ENCODE measurements at regions not wholly inside any gene's neighbourhood (a gene's known extent, or its start where the extent isn't known, plus 50 kb on each side); places are given as distances from the start of the nearest gene placed in this dataset.

DNA sequence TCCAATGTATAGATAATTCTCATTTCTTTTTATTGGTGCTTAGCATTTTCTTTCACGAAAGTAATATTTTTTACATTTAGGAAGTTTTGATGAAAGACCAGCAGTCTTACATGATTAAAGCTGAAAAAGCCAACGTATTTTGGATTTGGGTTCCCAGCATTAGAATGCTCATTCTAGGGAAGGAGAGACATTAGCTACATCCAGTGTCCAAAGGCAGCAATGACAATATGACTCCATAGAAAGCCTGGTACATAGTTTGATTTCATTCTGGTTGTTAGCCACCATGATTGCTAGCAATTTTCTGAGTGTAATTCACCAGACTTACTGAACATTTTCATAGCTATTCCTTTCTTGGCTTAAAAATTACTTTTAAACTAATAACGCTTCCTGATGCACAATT, 1397.5 kb downstream of the PCDH7 start:
- no peak for DNase-seq

DNA sequence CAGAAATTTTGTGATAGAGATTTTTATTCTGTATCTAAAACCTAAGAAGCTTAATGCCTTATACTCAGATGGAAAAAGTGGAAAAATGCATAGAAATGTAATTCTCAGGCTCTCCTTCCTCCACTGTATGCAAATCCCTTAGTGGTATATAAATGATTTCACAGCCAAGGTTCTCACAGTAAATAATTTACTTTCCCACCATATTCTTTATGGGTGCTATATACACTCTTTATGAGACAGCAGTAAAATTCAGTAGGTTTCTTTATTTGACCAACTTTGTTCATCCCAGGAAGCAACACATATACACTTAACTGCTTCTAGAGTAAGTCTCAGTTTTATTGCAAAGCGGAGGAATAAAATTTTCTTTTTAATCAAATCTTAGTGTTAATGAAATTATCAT, 1399.7 kb downstream of the PCDH7 start:
- DNase-seq, result no peak

GRCh38 chr4:32128549-32128948, 1408.4 kb downstream of the PCDH7 start:
- no peak for DNase-seq

GRCh38 chr4:32129967-32130366, 1409.8 kb downstream of the PCDH7 start:
- no peak for DNase-seq

DNA sequence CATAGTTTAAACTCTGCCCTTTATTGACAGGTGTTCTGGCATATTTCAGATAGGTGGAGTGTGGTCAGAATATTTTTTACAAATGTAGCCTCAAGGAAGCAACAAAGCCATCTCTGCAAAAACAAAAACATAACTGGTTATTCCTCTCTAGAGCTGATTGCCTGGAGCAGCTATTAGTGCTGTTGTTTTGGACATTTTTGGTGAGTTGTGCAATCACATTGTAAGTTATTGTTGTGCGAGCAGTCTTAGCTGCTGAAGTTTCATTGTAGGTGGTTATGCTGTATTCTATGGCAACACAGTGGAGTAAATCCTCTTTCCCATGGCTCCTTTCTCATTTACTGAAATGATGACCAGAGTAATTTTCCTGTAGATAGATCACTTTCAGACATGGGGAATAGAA, 1413.0 kb downstream of the PCDH7 start:
- DNase-seq, result no peak

- DNase-seq, result no peak
Measured at GRCh38 chr4:32133734-32134133, 1413.6 kb downstream of the PCDH7 start.

DNA sequence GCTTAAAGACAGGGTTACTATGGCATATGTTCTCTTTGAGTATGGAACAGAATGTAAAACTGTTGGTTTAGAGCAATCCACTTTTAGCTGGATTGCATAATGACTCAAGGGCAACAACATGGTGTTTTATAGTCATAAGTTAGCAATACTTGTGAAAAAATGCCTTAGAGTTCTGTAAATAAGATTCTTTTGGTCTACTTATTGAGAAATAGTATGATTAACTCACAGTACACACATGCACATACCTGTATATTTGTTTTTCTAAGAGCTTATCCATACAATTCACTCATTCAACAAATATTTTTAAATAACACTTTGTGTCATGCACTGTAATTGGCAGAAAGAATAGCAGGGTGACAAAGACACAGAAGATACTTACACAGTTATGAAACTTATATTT, 1415.5 kb downstream of the PCDH7 start:
- DNase-seq, result no peak

DNA sequence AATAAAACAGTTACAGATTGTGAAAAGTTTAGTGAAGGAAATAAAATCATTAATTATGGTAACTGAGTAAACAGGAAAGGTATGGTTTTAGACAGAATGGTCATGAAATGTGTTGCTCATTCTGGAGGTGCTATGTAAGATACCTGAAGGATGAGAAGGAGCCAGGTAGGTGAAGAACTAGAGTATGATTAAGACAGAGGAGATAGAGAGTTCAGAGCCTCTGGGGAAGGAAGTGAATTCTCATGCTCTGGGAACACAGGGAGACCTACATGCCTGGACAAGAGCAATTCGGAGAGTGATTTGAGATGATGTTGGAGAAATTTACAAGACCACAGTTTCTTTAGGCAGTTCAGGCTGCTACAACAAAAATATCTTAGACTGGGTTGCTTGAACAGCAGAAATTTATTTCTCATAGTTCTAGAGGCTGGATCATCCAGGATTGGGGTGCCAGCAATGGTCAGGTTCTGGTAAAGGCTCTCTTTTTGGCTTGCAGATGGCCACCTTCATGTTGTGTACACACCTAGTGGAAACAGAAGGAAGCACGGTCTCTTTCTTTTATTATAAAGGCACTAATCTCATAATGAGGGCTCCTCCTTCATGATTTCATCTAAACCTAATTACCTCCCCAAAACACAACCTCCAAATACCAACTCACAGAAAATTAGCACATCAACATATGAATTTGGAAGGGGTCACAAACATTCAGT, 1416.1 kb downstream of the PCDH7 start:
- no peak for DNase-seq

DNA sequence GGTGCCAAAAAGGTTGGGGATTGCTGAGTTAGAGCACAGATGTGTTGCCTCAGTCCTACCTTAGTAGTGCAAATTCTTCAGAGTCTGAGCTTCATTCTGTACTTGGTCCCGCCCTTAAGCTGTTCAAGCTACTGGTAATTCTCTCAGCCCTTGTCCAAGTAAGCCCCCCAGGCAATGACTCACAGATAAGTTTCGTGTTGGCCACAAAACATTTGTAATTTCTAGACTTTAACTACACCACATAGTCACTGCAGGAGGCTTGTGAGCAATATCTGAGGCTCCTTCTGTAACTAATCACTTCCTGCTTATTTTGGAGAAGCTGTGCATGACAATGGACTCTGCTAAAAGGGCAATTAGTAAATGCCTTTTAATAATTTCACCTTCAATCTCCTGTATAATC, 1420.5 kb downstream of the PCDH7 start:
- DNase-seq, result no peak

DNA sequence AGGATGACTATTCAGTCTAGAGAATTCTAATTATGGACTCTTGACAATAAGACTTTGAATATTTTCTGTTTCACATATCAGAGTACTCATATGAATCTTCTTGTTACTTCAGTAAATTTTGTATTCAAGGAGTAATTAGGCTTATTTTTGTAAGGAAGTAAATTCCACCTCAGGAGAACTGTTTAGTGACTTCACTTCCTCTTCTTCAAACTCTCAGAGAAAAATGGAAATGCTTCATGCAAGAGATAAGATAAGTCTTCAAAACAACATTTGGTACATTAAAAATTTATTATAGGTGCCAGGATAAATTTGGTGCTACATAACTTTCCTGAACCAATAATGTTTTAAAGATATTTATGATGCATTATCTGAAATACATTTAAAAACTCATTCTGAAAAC, 1421.9 kb downstream of the PCDH7 start:
- DNase-seq, result no peak

GRCh38 chr4:32145987-32146386, 1425.8 kb downstream of the PCDH7 start:
- DNase-seq, result no peak

DNA sequence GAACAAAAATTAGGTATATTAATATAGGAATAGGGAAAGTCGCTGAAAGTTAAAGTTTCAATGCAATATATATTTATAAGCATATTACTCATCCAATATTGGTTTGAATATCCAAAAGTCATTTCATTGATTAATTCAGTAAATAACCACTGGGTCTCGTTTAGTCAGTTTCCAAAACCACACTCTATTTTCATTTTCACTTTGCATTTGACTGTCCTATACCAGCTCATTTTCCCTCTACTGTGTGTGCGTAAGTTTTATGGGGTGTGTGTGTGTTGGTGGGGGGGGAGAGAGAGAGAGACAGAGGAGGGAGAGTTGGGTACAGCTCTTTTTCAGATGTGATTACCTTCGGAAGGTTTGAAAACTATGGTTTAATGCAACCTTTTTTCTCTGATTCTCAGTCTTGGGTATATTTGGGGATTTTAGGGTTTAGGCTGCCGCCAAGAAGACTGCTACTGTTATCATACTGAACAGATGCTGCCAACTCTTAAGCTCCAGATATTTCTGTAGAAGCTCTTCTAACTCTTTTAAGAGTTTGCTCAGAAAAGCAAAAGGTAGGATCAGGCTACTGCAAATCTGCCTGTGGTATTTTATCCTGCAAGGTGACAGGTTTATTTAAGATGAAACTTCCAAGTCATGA, 1427.4 kb downstream of the PCDH7 start:
- no peak for DNase-seq

DNA sequence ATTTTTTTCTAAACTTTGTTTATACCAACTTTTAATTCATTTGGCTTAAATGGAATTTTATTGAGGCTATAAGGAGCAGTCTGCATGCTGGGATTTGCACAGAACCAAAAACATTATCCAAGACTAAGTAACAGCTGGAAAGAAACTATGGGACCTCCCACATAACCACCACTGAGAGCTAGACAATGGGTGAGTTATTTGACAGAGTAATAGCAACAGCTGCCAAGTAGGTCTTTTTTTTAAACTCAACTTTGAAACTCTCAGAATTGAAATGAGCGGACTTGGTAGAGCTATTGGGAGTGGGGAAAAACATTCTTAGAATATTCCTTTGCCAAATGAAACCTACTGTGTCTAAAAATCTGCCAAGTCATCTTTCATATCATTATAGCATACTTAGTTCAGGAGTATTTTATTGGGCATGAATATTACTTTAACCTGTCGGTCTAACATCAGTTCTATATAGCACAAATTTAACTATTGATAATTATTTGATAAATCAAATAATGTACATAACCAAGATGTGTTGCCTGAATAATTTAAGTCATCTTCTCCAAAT, 1428.0 kb downstream of the PCDH7 start:
- DNase-seq, result peak; percentile 14

GRCh38 chr4:32158961-32159360, 1438.8 kb downstream of the PCDH7 start:
- no peak for DNase-seq

GRCh38 chr4:32161392-32161791, 1441.2 kb downstream of the PCDH7 start:
- no peak for DNase-seq

- DNase-seq, result no peak
Measured at GRCh38 chr4:32163125-32163524, 1443.0 kb downstream of the PCDH7 start.

DNA sequence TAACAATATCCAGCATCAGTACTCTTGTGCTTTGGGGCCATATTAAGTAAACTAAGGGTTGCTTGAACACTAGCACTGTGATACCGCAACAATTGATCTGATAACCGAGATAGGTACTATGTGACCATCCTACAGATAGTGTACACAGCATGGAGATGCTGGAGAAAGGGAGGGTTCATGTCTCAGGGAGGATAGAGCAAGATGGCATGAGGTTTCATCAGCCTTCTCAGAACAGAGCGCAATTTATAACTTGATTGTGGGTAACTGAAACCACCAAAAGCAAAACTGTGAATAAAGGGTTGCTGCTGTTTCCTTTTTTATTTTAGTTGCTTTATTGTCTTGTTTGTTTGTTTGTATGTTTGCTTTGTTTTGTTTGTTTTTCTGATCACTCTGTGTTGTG, 1449.7 kb downstream of the PCDH7 start:
- no peak for DNase-seq

DNA sequence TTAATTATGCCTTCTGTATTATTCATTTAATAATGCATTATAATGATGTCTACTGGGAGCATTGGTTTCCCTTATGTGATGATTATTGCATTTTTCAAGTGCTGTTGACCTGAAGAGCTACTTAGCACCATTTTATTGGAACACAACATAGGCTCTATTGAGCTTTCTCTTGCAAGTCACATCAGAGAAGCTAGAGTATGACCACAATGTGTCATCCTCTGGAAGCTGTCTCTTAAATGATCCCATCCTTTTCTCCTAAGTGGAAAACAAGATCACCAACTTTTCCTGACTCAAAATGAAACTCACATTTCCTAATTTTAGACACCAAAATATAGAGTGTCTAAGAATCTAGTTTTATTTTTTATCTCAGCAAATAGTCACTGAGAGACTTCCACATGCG, 1451.9 kb downstream of the PCDH7 start:
- DNase-seq, result no peak

DNA sequence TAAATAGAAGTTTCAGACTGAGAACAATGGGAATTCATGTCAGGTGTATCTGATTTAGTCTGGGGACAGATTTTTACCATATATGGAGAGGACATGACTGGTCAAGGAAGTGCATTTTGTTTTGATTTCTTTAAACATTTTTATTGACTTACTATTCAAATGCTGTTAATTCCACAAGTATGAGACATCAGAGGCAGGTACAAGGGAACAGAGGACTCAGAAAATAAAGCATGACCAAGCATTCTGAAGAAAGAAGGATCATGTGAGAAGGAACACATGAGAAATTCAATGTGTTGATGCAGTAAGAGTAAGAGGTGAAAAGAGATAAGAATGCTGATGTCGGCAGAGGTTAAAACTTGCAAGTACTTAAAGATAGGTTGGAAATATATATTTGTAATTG, 1452.6 kb downstream of the PCDH7 start:
- no peak for DNase-seq

GRCh38 chr4:32180086-32180485, 1459.9 kb downstream of the PCDH7 start:
- peak; percentile 50 for DNase-seq

DNA sequence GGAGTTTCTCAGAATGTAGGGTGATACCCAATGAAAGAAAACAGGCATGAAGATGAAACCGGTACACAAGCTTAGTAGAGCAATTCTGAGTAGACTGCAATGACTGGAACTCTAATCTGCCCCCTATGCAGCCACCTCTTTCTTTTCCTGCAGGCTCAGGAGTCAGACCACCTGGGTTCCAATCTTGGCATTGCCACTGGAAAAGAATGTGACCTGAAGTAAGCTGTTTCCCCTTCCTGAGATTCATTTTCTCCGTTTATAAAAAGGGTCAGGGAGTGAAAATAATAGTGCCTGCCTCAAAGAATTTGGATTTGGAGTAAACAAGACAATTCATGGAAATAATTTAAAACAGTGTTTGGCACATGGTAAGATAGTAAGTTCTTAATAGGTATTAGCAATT, 1464.0 kb downstream of the PCDH7 start:
- DNase-seq, result no peak

- DNase-seq, result no peak
Measured at GRCh38 chr4:32189130-32189529, 1469.0 kb downstream of the PCDH7 start.

- DNase-seq, result no peak
Measured at GRCh38 chr4:32189788-32190187, 1469.6 kb downstream of the PCDH7 start.

DNA sequence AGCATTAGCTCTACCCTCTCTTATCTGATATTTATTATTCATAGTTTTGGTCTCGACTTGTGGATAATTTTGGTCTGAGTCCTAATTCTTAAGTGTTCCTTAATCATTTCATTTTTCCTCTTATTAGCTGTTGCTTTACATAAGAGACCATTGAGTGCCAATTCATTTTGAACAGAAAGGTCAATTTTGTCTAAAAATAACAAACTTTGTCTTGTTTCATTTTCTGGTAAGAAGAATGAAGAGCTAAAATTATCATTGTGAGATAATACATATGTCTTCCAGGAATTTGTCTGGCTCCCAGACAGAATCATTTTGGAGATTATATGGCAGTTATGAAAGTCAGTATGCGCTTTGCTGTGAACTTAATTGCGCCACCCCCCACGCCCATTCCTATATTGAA, 1471.8 kb downstream of the PCDH7 start:
- DNase-seq, result no peak

DNA sequence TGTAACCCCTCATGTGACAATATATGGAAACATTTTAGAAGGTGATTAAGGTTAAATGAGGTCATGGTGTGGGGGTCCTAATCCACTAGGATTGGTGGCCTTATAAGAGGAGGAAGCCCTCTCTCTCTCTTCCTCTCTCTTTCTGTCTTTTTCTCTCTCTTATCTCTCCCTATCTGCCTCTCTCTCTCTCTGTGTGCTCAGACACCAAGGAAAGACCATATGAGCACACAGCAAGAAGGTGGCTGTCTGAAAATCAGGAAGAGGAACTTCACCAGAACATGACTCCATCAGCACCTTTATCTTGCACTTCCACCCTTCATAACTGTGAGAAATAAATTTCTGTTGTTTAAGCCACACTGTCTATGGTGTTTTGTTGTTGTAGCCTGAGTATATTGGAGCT, 1472.2 kb downstream of the PCDH7 start:
- no peak for DNase-seq

Measured in NCI-H446 treated with DMSO at 0.1 percent for 48 hours (cell line).